Stimulated activated CD4-positive, alpha-beta T cell treated with anti-CD3 and anti-CD28 coated beads, Interleukin-4, amount 100 ng/mL, for 24 hours (primary cell): ENCODE measurements at regions not wholly inside any gene's neighbourhood (a gene's known extent, or its start where the extent isn't known, plus 50 kb on each side); places are given as distances from the start of the nearest gene placed in this dataset.
"Not testable (repeated sequence)": the region's sequence is repeated elsewhere in the genome, so short reads cannot be mapped to it uniquely, and the experiment has no call there.

Experiments used
- DNase-seq: peaks from one replicate; pipeline ENCODE4 v3.0.0-alpha.2; 2020

DNA sequence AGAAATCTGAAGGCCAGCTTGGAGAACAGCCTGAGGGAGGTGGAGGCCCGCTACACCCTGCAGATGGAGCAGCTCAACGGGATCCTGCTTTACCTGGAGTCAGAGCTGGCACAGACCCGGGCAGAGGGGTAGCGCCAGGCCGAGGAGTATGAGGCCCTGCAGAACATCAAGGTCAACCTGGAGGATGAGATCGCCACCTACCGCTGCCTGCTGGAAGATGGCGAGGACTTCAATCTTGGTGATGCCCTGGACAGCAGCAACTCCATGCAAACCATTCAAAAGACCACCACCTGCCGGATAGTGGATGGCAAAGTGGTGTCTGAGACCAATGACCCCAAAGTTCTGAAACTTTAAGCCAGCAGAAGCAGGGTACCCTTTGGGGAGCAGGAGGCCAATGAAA lies 318.4 kb downstream of the ZFHX3 start:
- DNase-seq: not testable (repeated sequence)

DNA sequence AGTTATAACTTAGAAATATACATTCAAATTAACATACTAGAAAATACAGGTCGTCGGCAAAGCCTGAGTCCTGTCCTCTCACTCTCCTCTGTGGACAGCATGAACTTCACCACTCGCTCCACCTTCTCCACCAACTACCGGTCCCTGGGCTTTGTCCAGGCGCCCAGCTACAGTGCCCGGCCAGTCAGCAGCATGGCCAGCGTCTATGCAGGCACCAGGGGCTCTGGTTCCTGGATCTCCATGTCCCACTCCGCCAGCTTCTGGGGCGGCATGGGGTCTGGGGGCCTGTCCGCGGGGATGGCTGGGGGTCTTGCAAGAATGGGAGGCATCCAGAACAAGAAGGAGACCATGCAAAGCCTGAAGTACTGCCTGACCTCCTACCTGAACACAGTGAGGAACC lies 319.4 kb downstream of the ZFHX3 start:
- no peak for DNase-seq

DNA sequence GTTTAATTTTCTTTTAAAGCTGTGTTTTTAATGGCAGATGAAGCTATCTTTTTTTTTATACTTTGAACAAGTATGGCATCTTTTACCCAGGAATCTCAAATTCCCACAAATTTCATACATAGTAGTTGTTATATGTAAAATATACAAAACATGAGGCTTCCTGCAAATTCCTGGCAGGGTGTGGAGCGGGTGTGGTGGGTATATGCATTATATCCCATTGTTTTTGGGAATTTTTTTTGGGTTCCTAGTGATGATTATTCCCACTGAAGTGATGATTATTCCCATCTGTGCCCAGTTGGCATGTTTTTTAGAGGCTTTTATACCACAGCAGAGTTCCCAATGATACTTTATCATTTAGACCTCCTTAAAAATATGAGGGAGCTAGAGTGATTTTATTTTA lies 320.4 kb downstream of the ZFHX3 start:
- DNase-seq: no peak

DNA sequence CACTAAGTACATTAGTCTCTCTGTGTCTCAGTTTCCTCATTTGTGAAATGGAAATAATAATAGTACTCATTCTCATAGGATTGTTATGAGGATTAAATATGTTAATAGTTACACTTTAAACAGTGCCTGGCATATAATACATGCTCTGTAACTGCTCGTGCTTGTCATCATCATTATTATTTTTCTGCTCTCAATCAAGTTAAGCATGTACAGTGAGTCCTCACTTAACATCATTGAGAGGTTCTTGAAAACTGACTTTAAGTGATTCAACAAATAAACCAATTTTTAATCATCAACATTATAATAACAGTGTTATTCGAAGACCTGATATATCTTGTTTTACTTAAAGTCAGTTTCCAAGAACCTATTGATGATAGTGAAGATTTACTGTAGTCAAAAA lies 322.3 kb downstream of the ZFHX3 start:
- DNase-seq: no peak

DNA sequence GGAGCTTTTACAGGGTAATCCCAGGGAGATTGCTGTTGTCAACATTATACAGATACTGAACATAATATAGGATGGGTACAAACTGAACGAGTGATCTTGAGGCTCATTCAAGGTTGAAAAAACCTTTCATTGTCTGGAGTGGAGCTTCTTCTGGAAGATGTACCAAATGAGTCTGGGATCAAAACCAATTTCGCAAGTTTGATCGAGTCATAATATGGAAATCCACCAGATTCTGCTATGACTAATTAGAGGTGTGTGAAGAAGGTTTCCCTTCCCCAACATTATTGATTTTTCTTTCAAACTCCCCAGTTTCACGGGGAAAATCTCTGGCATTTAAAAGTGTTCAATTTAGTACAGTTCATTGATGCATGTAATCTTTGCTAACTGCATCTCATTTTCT lies 324.1 kb downstream of the ZFHX3 start:
- DNase-seq: no peak

DNA sequence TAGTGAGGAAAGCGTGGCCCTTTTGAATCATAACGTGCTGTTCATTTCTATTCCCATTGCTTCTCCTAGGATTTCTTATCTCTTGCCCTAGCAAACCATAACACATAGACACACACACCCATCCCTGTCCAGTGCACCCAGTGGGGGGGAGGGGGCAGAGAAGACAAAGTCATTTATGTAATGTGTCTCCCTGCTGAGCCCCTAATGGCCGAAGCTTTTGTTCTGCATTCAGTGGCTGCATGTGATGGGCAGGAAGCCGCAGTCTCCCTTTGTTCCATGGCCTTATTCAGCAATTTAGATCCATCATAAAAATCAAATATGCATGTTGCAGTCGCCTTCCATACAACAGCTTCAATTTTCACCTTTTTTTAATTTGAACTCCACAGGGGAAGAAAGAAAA lies 325.4 kb downstream of the ZFHX3 start:
- DNase-seq: no peak

DNA sequence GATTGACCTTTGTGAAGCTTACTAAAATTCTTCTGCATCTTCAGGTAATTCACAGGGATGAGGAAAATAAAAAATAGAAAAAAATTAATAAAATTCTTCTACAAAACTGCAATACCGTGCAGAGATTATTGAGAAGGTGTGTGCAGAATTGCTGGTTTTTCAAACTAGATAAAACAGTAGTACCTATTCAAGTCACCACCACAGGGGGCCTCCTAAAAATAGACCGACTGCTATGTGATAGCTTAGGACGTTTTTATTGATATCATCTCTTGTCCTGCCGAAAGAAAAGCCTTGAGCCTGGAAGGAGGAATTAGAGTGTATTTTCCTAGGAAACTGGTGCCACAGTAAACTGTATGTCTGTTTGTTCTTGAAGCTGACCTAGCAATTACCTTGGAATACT lies 325.9 kb downstream of the ZFHX3 start:
- no peak for DNase-seq

DNA sequence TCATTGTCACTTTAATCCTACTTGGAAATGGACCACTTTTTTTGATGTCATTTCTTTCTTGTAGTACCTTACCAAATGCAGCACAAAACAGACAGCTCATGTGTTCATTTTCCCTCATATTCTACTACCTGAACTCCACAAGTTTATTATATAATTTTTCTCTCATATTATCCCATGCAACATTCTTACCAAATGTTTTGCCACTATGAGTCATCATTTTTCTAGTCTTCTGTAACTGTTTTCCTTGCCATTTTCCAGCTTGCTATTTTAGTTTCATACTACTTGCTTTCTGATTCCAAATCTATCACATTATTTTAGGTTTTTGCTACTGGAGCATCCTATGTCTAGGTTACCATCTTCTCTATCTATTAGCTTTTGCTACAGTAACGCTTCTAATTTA lies 332.7 kb downstream of the ZFHX3 start:
- no peak for DNase-seq

DNA sequence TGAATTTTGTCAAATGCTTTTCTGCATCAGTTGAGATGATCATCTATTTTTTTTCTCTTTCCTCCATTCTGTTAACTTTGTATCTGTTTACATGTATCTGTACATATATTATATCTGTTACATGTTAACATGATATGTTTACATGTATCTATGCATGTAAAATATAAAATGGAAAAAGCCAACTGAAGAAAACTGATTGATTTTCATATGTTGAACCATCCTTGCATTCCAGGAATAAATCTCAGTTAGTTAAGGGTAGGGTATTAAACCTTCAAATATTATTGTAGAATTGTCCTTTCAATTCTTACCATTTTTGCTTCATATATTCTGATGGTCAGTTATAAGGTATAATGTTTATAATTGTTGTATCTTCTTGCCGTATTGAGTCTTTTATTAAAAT lies 336.1 kb downstream of the ZFHX3 start:
- no peak for DNase-seq

DNA sequence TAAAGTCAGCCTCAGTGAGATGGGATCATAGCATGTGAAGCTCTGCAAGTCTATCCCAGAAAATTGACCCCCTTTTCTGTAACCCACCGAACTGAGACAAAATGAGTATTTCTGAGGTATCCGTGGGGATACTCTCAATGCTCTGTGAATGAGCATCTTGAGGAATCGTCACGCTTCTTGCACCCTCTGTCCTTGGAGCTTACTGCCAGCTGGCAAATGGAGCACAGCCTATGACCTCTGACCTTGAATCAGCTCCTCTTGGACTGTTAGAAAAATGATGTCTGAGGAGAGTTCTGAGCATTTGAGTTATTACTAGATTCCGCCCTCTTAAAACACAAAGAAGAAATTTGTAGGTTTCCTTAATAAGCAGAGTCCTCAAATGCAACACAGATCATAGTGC lies 342.1 kb downstream of the ZFHX3 start:
- DNase-seq: no peak

DNA sequence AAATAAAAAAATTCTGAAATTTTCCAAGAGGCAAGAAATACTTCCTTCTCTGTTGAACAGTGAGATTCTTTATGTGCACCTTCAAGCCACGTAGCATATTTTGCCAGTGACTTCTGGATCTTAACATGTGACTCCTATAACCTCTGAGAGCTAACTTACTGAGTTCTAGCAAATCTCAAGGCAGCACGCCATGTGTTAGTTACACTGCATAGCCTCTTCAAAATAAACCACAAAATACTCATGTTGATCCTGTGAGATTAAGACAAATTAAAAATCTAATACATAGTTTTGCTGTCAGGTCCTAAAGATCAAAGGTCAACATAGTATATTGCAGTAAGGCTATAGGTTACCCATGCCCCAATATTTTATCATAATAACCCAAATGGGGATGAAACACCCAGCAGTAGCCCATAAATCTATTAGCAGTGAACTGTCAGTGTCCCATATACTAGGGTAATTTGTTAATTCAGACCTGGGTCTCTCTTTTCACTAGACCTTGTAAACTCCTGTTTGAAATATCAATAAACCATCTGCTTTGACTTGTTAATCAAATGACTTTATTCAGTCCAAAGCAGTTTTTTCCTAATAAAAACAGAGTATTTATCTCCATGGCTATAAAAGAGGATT lies 343.1 kb downstream of the ZFHX3 start:
- no peak for DNase-seq

DNA sequence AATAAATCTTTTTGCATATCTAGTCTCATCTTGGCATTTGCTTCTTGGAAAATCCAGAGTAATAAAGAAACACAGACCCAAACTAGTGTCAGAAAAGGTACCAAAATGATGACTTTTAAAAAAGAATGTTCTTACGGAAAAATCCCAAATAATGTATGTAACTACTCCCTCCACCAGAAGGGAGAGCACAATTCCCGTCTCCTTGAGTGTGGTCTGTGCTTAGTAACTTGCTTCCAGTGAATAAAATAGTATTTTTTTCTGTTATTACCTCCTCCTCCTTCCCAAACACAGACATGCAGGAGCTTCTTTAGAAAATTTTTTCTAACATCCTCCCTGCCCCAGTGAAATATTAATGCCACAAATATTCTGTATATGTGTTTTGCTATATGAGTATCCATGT lies 358.1 kb downstream of the ZFHX3 start:
- DNase-seq: no peak

DNA sequence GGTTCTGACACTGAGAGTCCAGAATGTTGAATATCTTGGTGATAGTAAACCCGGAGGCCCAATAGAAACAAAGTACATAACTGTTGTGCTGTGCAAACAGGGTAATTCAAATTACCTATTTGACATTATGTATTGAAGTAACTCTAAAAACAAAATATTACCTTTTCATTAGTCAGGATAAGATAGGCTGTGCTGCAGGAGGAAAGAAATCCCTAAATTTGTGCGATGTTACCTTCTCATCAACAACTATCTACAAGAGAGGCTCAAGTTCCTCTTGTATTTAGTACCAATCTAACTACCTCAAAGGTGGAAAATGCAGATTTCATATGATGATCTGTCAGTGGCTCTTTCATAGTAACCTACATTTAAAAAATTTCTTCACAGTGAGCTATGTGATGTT lies 367.2 kb downstream of the ZFHX3 start:
- no peak for DNase-seq

DNA sequence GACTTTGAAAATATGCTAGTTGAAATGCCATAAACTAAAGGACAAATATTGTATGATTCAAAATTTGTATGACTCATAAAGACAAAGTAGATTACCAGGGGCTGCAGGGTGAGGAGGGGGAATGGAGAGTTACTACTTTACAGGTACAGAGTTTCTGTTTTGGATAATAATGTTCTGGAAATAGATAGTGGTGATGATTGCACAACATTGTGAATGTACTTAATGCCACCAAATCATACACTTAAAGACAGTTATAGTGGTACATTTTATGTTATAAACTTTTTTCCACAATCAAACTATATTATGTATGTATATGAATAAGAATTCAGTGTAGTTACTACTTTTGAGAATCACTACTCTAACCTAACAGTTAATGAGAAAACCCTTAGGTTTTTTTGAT lies 368.1 kb downstream of the ZFHX3 start:
- no peak for DNase-seq

DNA sequence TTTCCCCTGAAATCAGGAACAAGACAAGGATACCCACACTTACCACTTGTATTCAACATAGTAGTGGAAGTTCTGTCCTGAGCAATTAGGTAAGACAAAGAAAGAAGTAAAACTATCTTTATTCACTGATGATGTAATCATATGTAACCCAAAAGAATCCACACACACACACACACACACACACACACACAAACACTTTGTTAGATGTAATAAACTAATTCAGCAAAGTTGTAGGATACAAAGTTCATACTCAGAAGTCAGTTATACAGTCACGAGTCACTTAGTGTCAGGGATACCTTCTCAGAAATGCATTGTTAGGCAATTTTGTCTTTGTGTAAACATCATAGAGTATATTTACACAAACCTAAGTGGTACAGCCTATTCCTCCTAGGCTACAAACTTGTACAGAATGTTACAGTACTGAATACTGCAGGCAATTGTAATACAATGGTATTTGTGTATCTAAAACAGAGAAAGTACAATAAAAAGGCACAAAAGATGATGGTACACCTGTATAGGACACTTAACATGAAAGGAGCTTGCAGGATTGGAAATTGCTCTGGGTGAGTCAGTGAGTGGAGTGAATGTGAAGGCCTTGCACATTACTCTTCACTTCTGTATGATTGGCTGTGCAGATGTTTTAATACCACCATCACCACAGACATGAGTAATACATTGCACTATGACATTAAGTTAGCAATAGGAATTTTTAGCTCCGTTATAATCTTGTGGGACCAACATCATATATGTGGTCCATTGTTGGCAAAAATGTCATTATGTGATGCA lies 370.1 kb downstream of the ZFHX3 start:
- DNase-seq: no peak

DNA sequence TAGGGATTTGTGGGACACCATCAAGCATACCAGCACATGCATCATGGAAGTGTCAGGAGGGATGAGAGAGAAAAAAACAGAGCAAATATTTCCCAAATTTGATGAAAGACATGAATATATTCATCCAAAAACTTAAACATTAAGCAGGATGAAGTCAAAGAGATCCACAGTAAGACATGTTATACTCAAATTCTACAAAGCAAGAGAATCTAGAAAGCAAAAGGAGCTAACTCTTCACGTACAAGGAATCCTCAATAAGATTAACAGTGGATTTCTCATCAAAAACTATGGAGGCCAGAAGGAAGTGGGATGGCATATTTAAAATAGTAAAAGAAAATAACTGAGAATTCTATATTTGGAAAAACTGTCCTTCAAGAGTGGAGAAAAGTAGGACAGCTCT lies 374.8 kb downstream of the ZFHX3 start:
- DNase-seq: no peak

DNA sequence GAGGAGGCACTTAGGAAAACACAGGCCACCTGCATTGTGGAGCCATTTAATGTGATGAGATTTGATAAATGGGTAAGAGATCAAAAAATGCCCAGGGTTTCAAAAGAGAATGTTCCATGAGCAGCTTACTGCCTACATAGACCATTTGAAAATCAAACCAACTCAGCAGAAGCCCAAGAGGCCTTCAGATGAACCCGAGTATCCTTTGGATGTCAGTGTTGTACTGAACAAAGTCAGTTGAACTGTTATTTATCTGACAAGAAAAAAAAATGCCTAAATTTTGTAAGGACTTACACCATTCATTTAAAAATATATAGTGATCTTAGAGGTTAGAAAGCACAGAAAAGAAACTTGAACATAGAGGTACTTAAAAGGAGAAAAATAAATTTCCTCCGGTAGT lies 381.7 kb downstream of the ZFHX3 start:
- DNase-seq: no peak

DNA sequence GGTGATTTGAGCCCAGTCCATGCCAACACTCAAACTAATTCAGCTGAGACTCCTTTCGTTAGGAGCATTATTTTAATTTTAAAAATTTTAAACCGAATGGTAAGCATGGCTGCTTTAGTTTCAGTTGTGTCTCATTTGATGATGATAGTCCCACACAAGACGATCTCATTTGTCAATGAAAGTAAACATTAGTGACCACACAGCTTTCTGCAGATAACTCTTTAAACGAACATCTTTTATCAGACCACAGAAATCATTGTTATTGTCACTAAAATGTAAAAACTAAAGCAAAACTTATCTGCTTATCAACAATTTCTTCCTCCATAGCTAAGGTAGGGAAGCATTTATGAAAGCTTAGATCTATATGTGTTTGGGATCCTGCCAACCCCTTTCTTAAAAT lies 382.2 kb downstream of the ZFHX3 start:
- no peak for DNase-seq

DNA sequence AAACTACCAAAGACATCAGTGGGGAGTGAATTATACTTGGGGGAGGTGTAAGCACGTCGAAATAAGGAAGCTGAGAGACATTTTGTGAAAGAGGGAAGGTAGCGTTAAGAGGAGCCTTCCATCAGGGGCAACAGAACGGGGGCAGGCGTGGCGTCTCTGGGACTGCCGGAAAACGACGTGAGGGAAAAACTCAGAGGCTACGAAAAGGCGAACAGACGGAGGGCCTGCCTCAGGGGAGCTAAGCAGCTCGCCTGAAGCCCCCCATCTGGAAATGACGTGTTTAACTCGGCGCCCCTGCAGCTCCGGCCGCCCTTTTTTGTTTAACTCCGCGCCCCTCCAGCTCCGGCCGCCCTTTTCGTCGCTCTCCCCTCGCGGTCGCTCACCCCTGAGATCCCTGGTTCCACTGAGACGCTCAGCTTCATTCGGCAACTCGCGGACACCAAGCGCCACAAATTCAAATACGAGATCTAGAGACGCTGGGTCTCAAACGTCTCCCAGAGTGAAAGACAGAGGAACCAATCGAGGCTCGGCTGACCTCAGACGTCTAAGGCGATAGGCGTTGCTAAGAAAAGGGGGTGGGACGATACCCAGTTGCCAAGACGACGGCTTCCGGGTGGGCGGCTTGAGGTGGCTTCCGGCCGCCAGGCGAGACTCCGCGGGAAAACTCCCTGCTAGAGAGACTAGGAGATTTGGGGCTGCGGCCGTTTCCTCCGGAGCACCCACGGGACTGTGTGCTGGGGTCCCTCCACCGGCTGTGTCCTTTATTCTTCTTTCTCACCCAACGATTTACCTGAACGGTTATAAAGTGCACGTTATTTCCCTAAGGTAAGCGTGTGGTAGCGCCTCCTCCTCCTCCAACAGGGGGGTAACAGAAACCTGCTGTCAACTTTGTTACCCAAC lies 383.2 kb downstream of the ZFHX3 start:
- DNase-seq: peak; percentile 96

DNA sequence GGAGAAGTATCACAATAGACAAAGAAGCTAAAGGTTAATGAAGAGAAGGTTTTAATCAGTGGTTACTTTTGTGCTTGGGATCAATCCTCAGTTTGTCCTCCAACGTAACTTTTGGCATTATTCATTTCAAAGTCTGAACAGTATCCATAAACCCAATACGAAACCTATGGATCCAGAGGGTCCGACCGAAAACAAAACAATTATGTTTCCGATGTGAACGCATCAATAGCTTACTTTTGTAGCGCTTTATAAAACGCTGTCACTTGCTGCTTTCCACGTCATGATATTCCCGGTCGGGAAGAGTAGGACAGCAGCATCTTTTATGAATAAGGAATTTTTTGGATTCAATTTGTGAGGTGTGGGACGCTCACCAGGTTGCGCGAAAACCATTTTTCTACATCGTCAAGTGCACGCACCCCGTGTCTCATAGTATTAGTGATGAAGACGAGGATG lies 383.8 kb downstream of the ZFHX3 start:
- no peak for DNase-seq

DNA sequence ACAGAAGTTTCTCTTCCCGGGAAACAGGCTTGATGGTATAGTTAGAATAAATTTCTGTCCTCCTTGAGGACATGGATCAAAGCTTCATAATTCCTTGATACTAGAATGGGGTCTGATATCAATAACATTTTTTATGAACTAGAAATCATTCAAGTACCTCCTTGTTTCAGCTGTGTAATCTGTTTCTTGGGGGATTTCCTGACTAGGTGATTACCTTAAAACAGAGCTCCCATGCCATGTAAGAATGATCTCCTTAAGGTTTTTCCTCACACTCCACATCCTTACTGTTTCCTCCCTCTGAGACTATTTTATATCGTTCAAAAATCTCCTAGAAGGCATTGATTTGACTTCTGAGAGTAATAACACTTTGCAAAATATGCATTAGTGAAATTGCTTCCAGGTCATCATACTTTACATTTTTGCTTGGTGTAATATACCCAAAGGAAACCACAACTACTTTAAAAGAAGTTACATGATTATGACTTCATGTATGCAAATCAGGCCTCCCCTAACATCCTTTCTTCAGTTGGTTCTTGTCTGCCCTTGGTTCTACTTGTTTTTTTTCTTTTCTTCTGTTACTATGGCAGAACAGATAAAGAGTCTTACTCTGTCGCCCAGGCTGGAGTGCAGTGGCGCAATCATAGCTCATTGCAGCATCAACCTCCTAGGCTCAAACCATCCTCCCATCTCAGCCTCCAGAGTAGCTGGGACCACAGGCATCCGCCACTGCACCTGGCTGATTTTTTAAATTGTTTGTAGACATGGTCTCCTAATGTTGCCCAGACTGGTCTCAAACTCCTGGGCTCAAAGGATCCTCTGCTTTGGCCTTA lies 388.8 kb downstream of the ZFHX3 start:
- DNase-seq: no peak

DNA sequence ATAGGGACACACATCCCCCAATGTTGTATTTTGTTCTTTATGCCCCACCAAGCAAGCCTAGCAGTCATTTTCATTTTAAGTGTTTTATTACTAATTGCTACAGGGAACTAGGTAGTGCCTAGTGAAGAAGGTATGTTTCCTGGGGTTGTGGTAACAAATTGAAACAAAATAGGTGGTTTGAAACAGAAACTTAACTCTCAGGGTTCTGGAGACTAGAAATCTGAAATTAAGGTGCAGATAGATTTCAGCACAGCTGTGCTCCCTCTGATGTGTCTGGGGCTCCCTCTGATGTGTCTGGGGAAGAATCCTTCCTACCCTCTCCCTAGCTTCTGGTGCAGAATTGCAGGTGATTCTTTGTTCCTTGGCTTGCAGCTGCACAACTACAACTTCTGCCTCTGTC lies 390.1 kb downstream of the ZFHX3 start:
- no peak for DNase-seq

DNA sequence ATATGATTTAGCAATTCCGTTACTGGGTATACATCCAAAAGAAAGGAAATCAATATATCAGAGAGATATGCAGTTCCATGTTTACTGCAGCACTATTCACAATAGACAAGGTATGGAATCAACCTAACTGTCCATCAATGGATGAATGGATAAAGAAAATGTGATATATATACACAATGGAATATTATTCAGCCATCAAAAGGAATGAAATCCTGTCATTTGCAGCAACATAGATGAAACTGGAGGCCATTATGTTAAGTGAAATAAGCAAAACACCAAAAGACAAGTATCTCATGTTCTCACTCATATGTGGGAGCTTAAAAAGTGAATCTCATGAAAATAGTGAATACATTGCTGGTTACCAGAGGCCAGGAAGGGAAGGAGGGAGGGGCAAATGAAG lies 390.8 kb downstream of the ZFHX3 start:
- DNase-seq: no peak
